ENCODE measurements at regions not wholly inside any gene's neighbourhood (a gene's known extent, or its start where the extent isn't known, plus 50 kb on each side); places are given as distances from the start of the nearest gene placed in this dataset.

- DNase-seq (ENCODE audit: low read depth, low spot score), result no peak
These were observed 225.2 kb upstream of the ZFP42 start for GRCh38 chr4:187770345-187770744.

GRCh38 chr4:187777954-187778353 lies 217.6 kb upstream of the ZFP42 start:
- no peak for DNase-seq (ENCODE audit: low read depth, low spot score)

- no peak for DNase-seq (ENCODE audit: low read depth, low spot score)
These were observed 215.5 kb upstream of the ZFP42 start for GRCh38 chr4:187780070-187780469.

- no peak for DNase-seq (ENCODE audit: low read depth, low spot score)
These were observed 213.2 kb upstream of the ZFP42 start for GRCh38 chr4:187782286-187782824.

- no peak for DNase-seq (ENCODE audit: low read depth, low spot score)
These were observed 209.4 kb upstream of the ZFP42 start for GRCh38 chr4:187786190-187786589.

GRCh38 chr4:187789078-187789477 lies 206.5 kb upstream of the ZFP42 start:
- no peak for DNase-seq (ENCODE audit: low read depth, low spot score)

- no peak for DNase-seq (ENCODE audit: low read depth, low spot score)
These were observed 199.8 kb upstream of the ZFP42 start for GRCh38 chr4:187795737-187796136.

GRCh38 chr4:187798385-187798784 lies 197.2 kb upstream of the ZFP42 start:
- DNase-seq (ENCODE audit: low read depth, low spot score), result no peak

- no peak for DNase-seq (ENCODE audit: low read depth, low spot score)
These were observed 195.8 kb upstream of the ZFP42 start for GRCh38 chr4:187799735-187800134.

GRCh38 chr4:187811591-187811990 lies 184.0 kb upstream of the ZFP42 start:
- DNase-seq (ENCODE audit: low read depth, low spot score), result no peak

GRCh38 chr4:187814737-187815465 lies 180.7 kb upstream of the ZFP42 start:
- no peak for DNase-seq (ENCODE audit: low read depth, low spot score)

GRCh38 chr4:187826725-187827124 lies 168.8 kb upstream of the ZFP42 start:
- no peak for DNase-seq (ENCODE audit: low read depth, low spot score)

GRCh38 chr4:187827631-187828030 lies 167.9 kb upstream of the ZFP42 start:
- no peak for DNase-seq (ENCODE audit: low read depth, low spot score)

GRCh38 chr4:187839765-187840164 lies 155.8 kb upstream of the ZFP42 start:
- no peak for DNase-seq (ENCODE audit: low read depth, low spot score)

GRCh38 chr4:187840814-187841213 lies 154.8 kb upstream of the ZFP42 start:
- no peak for DNase-seq (ENCODE audit: low read depth, low spot score)

GRCh38 chr4:187849556-187850225 lies 145.9 kb upstream of the ZFP42 start:
- no peak for DNase-seq (ENCODE audit: low read depth, low spot score)

GRCh38 chr4:187865914-187866313 lies 129.7 kb upstream of the ZFP42 start:
- DNase-seq (ENCODE audit: low read depth, low spot score), result no peak

GRCh38 chr4:187883049-187883448 lies 112.5 kb upstream of the ZFP42 start:
- no peak for DNase-seq (ENCODE audit: low read depth, low spot score)

- DNase-seq (ENCODE audit: low read depth, low spot score), result no peak
These were observed 111.6 kb upstream of the ZFP42 start for GRCh38 chr4:187883836-187884475.

- DNase-seq (ENCODE audit: low read depth, low spot score), result no peak
These were observed 107.7 kb upstream of the ZFP42 start for GRCh38 chr4:187887906-187888305.

- no peak for DNase-seq (ENCODE audit: low read depth, low spot score)
These were observed 105.9 kb upstream of the ZFP42 start for GRCh38 chr4:187889651-187890050.

GRCh38 chr4:187893418-187893817 lies 102.2 kb upstream of the ZFP42 start:
- no peak for DNase-seq (ENCODE audit: low read depth, low spot score)

- no peak for DNase-seq (ENCODE audit: low read depth, low spot score)
These were observed 92.5 kb upstream of the ZFP42 start for GRCh38 chr4:187903106-187903505.
